GM12878 (cell line): ENCODE measurements at regions not wholly inside any gene's neighbourhood (a gene's known extent, or its start where the extent isn't known, plus 50 kb on each side); places are given as distances from the start of the nearest gene placed in this dataset.

ENCODE experiments used
- ATAC-seq: fragments of 200-7000 bp; cut with Tn5 transposase; 3 replicates; pipeline ENCODE4 v1.9.1; 2020; ENCODE audit warnings: mild to moderate bottlenecking, moderate library complexity
- BruUV-seq: library from RNA; stranded (reverse); fragments of 400-500 nt; replicated peaks from 2 replicates; lab custom pipeline; 2021; lab: Mats Ljungman, UMichigan
- CTCF ChIA-PET: fragments of 300-600 bp; sonication (Branson Sonifier 250); formaldehyde crosslinking; extraction: SDS; loops from one replicate; lab custom pipeline; 2021; ENCODE audit warnings: inconsistent platforms; lab: Yijun Ruan, JAX
- POLR2A ChIA-PET: fragments of 350-600 bp; formaldehyde crosslinking; extraction: SDS; loops from one replicate; lab custom pipeline; 2021; ENCODE audit warnings: inconsistent platforms; lab: Charles Lee
- RAD21 ChIA-PET: fragments of 300-600 bp; sonication (Branson Sonifier 250); formaldehyde crosslinking; loops from one replicate; lab custom pipeline; 2023; ENCODE audit warnings: antibody characterized with exemption; ENCODE audit not compliant: unreplicated experiment; lab: Charles Lee
- SMC1A ChIA-PET: fragments of 300-600 bp; sonication (Branson Sonifier 250); formaldehyde crosslinking; loops from one replicate; lab custom pipeline; 2023; ENCODE audit not compliant: unreplicated experiment, uncharacterized antibody; lab: Charles Lee
- DNase-seq: peaks from one replicate; pipeline ENCODE4 v3.0.0-alpha.2; 2011; ENCODE audit warnings: low read depth, low spot score
- FAIRE-seq: peaks from 3 replicates; lab custom pipeline; 2011; peaks lifted over from hg19 to GRCh38; lab: Jason Lieb, UNC
- H2AFZ ChIP-seq: 2 replicates; pipeline ENCODE4 v1.6.0; 2011; ENCODE audit warnings: low read depth, low read length, control low read depth; ENCODE audit not compliant: control insufficient read depth
- H3K27ac ChIP-seq: 2 replicates; pipeline ENCODE4 v1.5.1; 2011; ENCODE audit warnings: control low read depth; ENCODE audit not compliant: control insufficient read depth, insufficient read depth
- H3K27me3 ChIP-seq, 2 experiments: replicated peaks in 1 of 2; 2 replicates each; pipeline versions ENCODE4 v1.6.0 to v1.6.1; 2011; ENCODE audit warnings: low read length in 1 of 2; ENCODE audit not compliant: control insufficient read depth in 2 of 2, insufficient read depth in 2 of 2
- H3K36me3 ChIP-seq, 2 experiments: 2 replicates each; pipeline ENCODE4 v1.5.1; 2011; ENCODE audit warnings: low read length in 1 of 2; ENCODE audit not compliant: control insufficient read depth in 2 of 2, insufficient read depth in 2 of 2
- H3K4me1 ChIP-seq: 2 replicates; pipeline ENCODE4 v1.6.1; 2011; ENCODE audit warnings: mild to moderate bottlenecking, low read length, moderate library complexity, mixed read lengths; ENCODE audit not compliant: control insufficient read depth, insufficient read depth
- H3K4me2 ChIP-seq: 2 replicates; pipeline ENCODE4 v1.6.0; 2011; ENCODE audit warnings: control low read depth; ENCODE audit not compliant: control insufficient read depth, insufficient read depth
- H3K4me3 ChIP-seq: fragments of 200-600 bp; sonication (generic); 2 replicates; pipeline ENCODE4 v1.5.1; 2016
- H3K79me2 ChIP-seq: 2 replicates; pipeline ENCODE4 v1.6.0; 2011; ENCODE audit warnings: low read length; ENCODE audit not compliant: control insufficient read depth, insufficient read depth
- H3K9ac ChIP-seq: 2 replicates; pipeline ENCODE4 v1.8.0; 2011; ENCODE audit warnings: low read length, control low read depth, mixed read lengths; ENCODE audit not compliant: control insufficient read depth, insufficient read depth
- H3K9me3 ChIP-seq: replicated peaks from 3 replicates; pipeline ENCODE4 v1.5.1; 2011; ENCODE audit warnings: mild to moderate bottlenecking, low read length; ENCODE audit not compliant: control insufficient read depth, insufficient read depth
- H4K20me1 ChIP-seq: 2 replicates; pipeline ENCODE4 v1.6.0; 2011; ENCODE audit not compliant: control insufficient read depth, insufficient read depth
- ASH2L ChIP-seq: fragments of 300-600, 200-600 bp; sonication (generic); IDR thresholded peaks from 2 replicates; pipeline ENCODE4 v1.6.1; 2017; ENCODE audit warnings: low read depth, mild to moderate bottlenecking, borderline replicate concordance
- BMI1 ChIP-seq: fragments of 450-650 bp; IDR thresholded peaks from 2 replicates; pipeline ENCODE4 v1.6.1; 2016; ENCODE audit warnings: mild to moderate bottlenecking, moderate library complexity, borderline replicate concordance
- CREM ChIP-seq: IDR thresholded peaks from 2 replicates; pipeline ENCODE4 v1.6.1; 2014; ENCODE audit warnings: antibody characterized with exemption, low read depth
- EZH2 ChIP-seq: IDR thresholded peaks from 2 replicates; pipeline ENCODE4 v1.6.1; 2012; ENCODE audit warnings: low read depth, mild to moderate bottlenecking, control low read depth, inconsistent platforms, low read length, borderline replicate concordance; ENCODE audit not compliant: control insufficient read depth
- JUNB ChIP-seq: IDR thresholded peaks from 2 replicates; pipeline ENCODE4 v1.6.1; 2016; ENCODE audit warnings: antibody characterized with exemption, mild to moderate bottlenecking
- LARP7 ChIP-seq: fragments of 450-650 bp; IDR thresholded peaks from 2 replicates; pipeline ENCODE4 v1.6.1; 2017; ENCODE audit warnings: mild to moderate bottlenecking
- MTA3 ChIP-seq: IDR thresholded peaks from 2 replicates; pipeline ENCODE4 v1.6.1; 2012; ENCODE audit warnings: low read length, inconsistent platforms, borderline replicate concordance
- MYC ChIP-seq: IDR thresholded peaks from 2 replicates; pipeline ENCODE4 v1.6.1; 2011; ENCODE audit warnings: mild to moderate bottlenecking, low read length, moderate library complexity, inconsistent platforms; ENCODE audit not compliant: insufficient read depth, insufficient replicate concordance, insufficient read length, severe bottlenecking
- NFXL1 ChIP-seq: fragments of 450-650 bp; IDR thresholded peaks from 2 replicates; pipeline ENCODE4 v1.6.1; 2017; ENCODE audit warnings: antibody characterized with exemption, mild to moderate bottlenecking, borderline replicate concordance
- NFYB ChIP-seq: IDR thresholded peaks from 2 replicates; pipeline ENCODE4 v1.6.1; 2011; ENCODE audit warnings: low read depth, mild to moderate bottlenecking, low read length, improper control_type of control experiment, moderate library complexity; ENCODE audit not compliant: insufficient read depth
- NKRF ChIP-seq: fragments of 450-650 bp; conservative IDR thresholded peaks from 2 replicates; pipeline ENCODE4 v1.6.1; 2017; ENCODE audit warnings: mild to moderate bottlenecking, moderate library complexity
- SIN3A ChIP-seq: IDR thresholded peaks from 2 replicates; pipeline ENCODE4 v1.6.1; 2012; ENCODE audit warnings: low read depth, low read length, improper control_type of control experiment
- SREBF2 ChIP-seq: IDR thresholded peaks from 2 replicates; pipeline ENCODE4 v1.6.1; 2012; ENCODE audit warnings: mild to moderate bottlenecking, low read length
- TAF1 ChIP-seq: IDR thresholded peaks from 2 replicates; pipeline ENCODE4 v1.6.1; 2011; ENCODE audit warnings: mild to moderate bottlenecking, low read depth, low read length, borderline replicate concordance
- ZNF384 ChIP-seq: IDR thresholded peaks from 2 replicates; pipeline ENCODE4 v1.6.1; 2012; ENCODE audit warnings: low read depth, mild to moderate bottlenecking, low read length, improper control_type of control experiment, borderline replicate concordance
- WGBS: methylation state at CpG from one replicate; pipeline ENCODE4 v1.1.6; 2016; ENCODE audit warnings: low lambda C conversion rate; ENCODE audit not compliant: insufficient replicate concordance, insufficient coverage; ENCODE audit errors: missing lambda C conversion rate; 5-methylcytosine and 5-hydroxymethylcytosine counted together
- in situ Hi-C: fragments of 300-500 bp; cut with MboI; formaldehyde crosslinking; loops from 9 replicates; pipeline ENCODE4 v1.14.3; 2018; ENCODE audit warnings: mixed read lengths
- intact Hi-C: fragments of 100-400 bp; cut with micrococcal nuclease; formaldehyde crosslinking; loops from one replicate; pipeline ENCODE4 v1.14.2; 2022; ENCODE audit not compliant: unreplicated experiment
- TF ChIP-seq, protein P1 (sequence below): fragments of 450-650 bp; IDR thresholded peaks from 2 replicates; pipeline ENCODE4 v1.6.1; 2014; ENCODE audit warnings: mild to moderate bottlenecking
- TF ChIP-seq, protein P2 (sequence below): fragments of 450-650 bp; IDR thresholded peaks from 2 replicates; pipeline ENCODE4 v1.6.1; 2017; ENCODE audit warnings: mild to moderate bottlenecking, low read depth, inconsistent platforms; ENCODE audit not compliant: poor library complexity, severe bottlenecking

DNA sequence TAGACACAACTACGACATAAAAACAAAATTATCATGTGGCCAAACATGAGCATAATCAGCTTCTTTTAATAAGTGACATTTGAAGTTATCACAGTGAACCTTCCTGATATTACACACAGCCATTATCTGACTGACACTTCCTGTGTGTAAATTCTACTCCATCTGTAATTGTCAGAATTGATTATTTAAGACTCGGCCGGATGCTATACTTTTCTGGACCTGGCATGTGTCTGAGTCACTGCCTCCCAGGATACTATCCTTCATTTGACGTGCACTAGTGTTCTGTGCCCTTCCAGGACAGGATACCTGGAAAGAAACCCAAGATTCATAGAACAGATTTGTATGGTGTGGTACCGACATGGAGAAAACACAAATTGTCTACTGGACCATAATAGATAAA, 242.0 kb downstream of the HS3ST3A1 start:
- no peaks in the 10 kb centered on the region for H4K20me1 ChIP-seq
- RAD21 ChIA-PET, result interaction anchor here (0.6 kb wide), 1 partner anchor 131 kb away, joined by 3 read pairs; no protein-coding TSS in a partner anchor
- TF ChIP-seq EZH2 (no peak), NFXL1 (no peak), SIN3A (no peak), ASH2L (no peak), CREM (no peak), MYC (no peak), NFYB (no peak), JUNB (no peak), NKRF (no peak), SREBF2 (no peak), MTA3 (no peak), ZNF384 (no peak), TAF1 (no peak), LARP7 (no peak), BMI1 (no peak)
- TF ChIP-seq, protein P1, sequence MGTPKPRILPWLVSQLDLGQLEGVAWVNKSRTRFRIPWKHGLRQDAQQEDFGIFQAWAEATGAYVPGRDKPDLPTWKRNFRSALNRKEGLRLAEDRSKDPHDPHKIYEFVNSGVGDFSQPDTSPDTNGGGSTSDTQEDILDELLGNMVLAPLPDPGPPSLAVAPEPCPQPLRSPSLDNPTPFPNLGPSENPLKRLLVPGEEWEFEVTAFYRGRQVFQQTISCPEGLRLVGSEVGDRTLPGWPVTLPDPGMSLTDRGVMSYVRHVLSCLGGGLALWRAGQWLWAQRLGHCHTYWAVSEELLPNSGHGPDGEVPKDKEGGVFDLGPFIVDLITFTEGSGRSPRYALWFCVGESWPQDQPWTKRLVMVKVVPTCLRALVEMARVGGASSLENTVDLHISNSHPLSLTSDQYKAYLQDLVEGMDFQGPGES, result no peak
- TF ChIP-seq, protein P2, sequence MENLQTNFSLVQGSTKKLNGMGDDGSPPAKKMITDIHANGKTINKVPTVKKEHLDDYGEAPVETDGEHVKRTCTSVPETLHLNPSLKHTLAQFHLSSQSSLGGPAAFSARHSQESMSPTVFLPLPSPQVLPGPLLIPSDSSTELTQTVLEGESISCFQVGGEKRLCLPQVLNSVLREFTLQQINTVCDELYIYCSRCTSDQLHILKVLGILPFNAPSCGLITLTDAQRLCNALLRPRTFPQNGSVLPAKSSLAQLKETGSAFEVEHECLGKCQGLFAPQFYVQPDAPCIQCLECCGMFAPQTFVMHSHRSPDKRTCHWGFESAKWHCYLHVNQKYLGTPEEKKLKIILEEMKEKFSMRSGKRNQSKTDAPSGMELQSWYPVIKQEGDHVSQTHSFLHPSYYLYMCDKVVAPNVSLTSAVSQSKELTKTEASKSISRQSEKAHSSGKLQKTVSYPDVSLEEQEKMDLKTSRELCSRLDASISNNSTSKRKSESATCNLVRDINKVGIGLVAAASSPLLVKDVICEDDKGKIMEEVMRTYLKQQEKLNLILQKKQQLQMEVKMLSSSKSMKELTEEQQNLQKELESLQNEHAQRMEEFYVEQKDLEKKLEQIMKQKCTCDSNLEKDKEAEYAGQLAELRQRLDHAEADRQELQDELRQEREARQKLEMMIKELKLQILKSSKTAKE, result no peak
- TF ChIP-seq, all 136 proteins: peak for 0
- no peak overlapping the region for H3K4me2 ChIP-seq
- intact Hi-C loops, result no loop called here
- 43% methylated on average over 5 of the region's 5 CpGs for WGBS
- no peak for DNase-seq
- no peak for ATAC-seq
- H3K27ac ChIP-seq, result no peak overlapping the region
- CTCF ChIA-PET, result no interaction called here
- H3K27me3 ChIP-seq, result no peaks in the 10 kb centered on the region
- no peak overlapping the region for H3K9ac ChIP-seq
- H3K36me3 ChIP-seq, result no peaks in the 10 kb centered on the region
- POLR2A ChIA-PET, result no interaction called here
- no TSS peak for BruUV-seq
- SMC1A ChIA-PET, result interaction anchor here (0.8 to 1.4 kb wide), 4 partner anchors 10 to 24 kb away, joined by 3 to 4 read pairs (median 4); no protein-coding TSS in a partner anchor
- no peaks in the 10 kb centered on the region for H3K9me3 ChIP-seq
- no peak overlapping the region for H3K4me3 ChIP-seq
- no peak for FAIRE-seq
- no peaks in the 10 kb centered on the region for H3K4me1 ChIP-seq
- H3K79me2 ChIP-seq, result no peaks in the 10 kb centered on the region
- H2AFZ ChIP-seq, result no peak overlapping the region
- in situ Hi-C loops, result no loop called here
